ENCODE measurements at regions not wholly inside any gene's neighbourhood (a gene's known extent, or its start where the extent isn't known, plus 50 kb on each side); places are given as distances from the start of the nearest gene placed in this dataset.

GRCh38 chr3:110413266-110413665 lies 658.4 kb upstream of the NECTIN3 start:
- no peak for TF ChIP-seq POLR2A (IDR thresholded peaks at IDR 0.05)
- TF ChIP-seq CTCF (IDR thresholded peaks at IDR 0.05): no peak
